ENCODE measurements at regions not wholly inside any gene's neighbourhood (a gene's known extent, or its start where the extent isn't known, plus 50 kb on each side); places are given as distances from the start of the nearest gene placed in this dataset.

DNA sequence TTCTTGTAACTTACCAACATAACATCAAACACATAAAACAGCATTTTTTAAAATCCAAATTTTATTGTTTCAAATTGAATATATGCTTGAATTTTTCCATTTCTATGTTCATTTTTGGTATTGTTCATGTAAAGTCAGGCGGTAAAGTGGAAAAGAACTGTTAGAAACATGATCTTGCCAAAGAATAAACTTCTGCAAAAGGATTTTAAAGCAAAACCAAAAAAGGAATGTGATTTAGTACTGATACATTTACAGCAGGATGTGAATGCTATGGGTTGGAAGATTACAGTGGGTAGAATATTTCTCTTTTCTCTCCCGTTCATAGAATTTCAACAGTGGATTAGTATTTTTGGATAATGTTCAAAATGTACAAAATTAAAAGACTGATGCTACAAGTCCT is 277.2 kb upstream of the MPDZ start:
- no peaks in the 10 kb centered on the region for H3K9me3 ChIP-seq
- H3K36me3 ChIP-seq = no peaks in the 10 kb centered on the region
- no peak overlapping the region for H3K4me3 ChIP-seq
- no peak overlapping the region for H3K27ac ChIP-seq
- DNase-seq (ENCODE audit: low spot score) (no peak), ATAC-seq (ENCODE audit: insufficient number of reproducible peaks, low FRiP score, low read depth) (no peak)
- no peaks in the 10 kb centered on the region for H3K27me3 ChIP-seq (replicated peaks; ENCODE audit: insufficient read depth)
- H3K4me1 ChIP-seq (ENCODE audit: control insufficient read depth in 1 of 2, low read depth in 2 of 2) = no peaks in the 10 kb centered on the region
- TF ChIP-seq, protein P1, sequence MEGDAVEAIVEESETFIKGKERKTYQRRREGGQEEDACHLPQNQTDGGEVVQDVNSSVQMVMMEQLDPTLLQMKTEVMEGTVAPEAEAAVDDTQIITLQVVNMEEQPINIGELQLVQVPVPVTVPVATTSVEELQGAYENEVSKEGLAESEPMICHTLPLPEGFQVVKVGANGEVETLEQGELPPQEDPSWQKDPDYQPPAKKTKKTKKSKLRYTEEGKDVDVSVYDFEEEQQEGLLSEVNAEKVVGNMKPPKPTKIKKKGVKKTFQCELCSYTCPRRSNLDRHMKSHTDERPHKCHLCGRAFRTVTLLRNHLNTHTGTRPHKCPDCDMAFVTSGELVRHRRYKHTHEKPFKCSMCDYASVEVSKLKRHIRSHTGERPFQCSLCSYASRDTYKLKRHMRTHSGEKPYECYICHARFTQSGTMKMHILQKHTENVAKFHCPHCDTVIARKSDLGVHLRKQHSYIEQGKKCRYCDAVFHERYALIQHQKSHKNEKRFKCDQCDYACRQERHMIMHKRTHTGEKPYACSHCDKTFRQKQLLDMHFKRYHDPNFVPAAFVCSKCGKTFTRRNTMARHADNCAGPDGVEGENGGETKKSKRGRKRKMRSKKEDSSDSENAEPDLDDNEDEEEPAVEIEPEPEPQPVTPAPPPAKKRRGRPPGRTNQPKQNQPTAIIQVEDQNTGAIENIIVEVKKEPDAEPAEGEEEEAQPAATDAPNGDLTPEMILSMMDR (IDR thresholded peaks at IDR 0.05) = no peak

DNA sequence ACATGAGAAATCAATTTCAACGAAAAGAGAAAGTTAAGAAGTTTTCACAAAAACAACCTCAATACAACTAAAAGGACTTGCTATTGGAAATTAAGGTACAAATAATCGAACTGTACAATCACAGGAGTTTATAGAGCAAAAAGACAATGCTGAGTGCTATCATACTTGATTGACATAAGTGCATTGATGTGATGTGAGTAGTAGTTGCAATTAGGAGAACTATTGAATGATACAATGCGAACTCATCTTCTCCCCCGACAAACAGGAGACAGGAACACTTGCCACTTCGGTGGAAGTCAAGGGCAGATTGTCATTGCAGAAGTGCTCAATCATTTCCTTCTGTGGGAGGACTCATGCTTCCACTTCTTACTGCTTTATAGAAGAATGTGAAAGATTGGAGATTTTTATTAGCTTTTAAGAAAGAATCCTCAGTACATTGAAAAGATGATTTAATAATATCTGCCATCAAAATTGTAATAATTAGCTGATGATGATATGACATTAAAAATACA is 276.6 kb upstream of the MPDZ start:
- no peak overlapping the region for H3K4me3 ChIP-seq
- no peak for DNase-seq (ENCODE audit: low spot score)
- H3K27me3 ChIP-seq (replicated peaks; ENCODE audit: insufficient read depth) = no peaks in the 10 kb centered on the region
- no peak for ATAC-seq (ENCODE audit: insufficient number of reproducible peaks, low FRiP score, low read depth)
- TF ChIP-seq, protein P1 (IDR thresholded peaks at IDR 0.05) = no peak
- H3K9me3 ChIP-seq = no peaks in the 10 kb centered on the region
- H3K36me3 ChIP-seq = no peaks in the 10 kb centered on the region
- no peak overlapping the region for H3K27ac ChIP-seq
- H3K4me1 ChIP-seq (ENCODE audit: control insufficient read depth in 1 of 2, low read depth in 2 of 2) = no peaks in the 10 kb centered on the region

DNA sequence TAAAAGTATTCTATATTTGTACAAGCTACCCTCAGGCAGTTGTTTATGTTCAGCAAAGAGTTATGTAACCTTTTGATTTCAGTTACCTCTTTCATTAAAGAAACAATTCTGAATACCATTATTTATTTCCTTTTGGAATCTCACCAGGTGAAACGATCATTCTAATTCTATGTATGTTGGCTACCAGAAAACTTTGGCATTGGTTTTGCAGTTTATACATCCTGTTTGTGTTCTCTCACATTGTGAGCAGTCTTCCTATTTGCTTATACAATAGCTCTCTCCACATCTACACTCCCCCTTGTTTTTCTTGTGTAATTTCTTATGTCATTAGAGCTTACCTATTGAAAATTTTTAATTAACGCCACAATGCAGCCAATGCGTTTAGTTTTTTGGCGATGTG is 276.0 kb upstream of the MPDZ start:
- no peak overlapping the region for H3K27ac ChIP-seq

DNA sequence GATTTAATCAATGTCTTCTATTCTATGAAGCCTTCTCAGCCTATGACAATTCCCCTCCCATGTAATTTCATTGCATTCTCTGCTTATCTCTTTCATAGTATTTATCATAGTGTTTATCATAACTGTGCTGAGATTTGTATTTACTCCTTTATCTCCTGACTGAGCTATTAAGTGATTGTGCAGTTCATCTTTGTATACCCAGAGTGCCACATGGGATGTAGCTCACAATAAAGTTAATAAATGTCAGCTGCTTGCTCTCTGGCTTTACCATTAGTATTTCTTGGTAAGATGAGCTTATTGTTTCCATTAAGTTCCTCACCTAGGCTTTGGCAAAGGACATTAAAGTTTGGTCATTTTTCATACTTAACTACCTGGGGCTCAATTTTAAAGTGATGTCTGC is 275.1 kb upstream of the MPDZ start:
- no peak for DNase-seq (ENCODE audit: low spot score)
- H3K27me3 ChIP-seq (replicated peaks; ENCODE audit: insufficient read depth) = no peaks in the 10 kb centered on the region
- H3K27ac ChIP-seq = no peak overlapping the region
- no peak for ATAC-seq (ENCODE audit: insufficient number of reproducible peaks, low FRiP score, low read depth)
- H3K4me3 ChIP-seq = no peak overlapping the region
- no peaks in the 10 kb centered on the region for H3K9me3 ChIP-seq
- H3K4me1 ChIP-seq (ENCODE audit: control insufficient read depth in 1 of 2, low read depth in 2 of 2) = no peaks in the 10 kb centered on the region
- no peaks in the 10 kb centered on the region for H3K36me3 ChIP-seq
- TF ChIP-seq, protein P1 (IDR thresholded peaks at IDR 0.05) = no peak

More for the DNA sequence above, 276.0 kb upstream of the MPDZ start:
- TF ChIP-seq, protein P1 (IDR thresholded peaks at IDR 0.05) = no peak
- ATAC-seq (ENCODE audit: insufficient number of reproducible peaks, low FRiP score, low read depth) (no peak), DNase-seq (ENCODE audit: low spot score) (no peak)
- no peaks in the 10 kb centered on the region for H3K36me3 ChIP-seq
- H3K4me3 ChIP-seq = no peak overlapping the region
- H3K4me1 ChIP-seq (ENCODE audit: control insufficient read depth in 1 of 2, low read depth in 2 of 2) = no peaks in the 10 kb centered on the region
- H3K27me3 ChIP-seq (replicated peaks; ENCODE audit: insufficient read depth) = no peaks in the 10 kb centered on the region
- H3K9me3 ChIP-seq = no peaks in the 10 kb centered on the region

DNA sequence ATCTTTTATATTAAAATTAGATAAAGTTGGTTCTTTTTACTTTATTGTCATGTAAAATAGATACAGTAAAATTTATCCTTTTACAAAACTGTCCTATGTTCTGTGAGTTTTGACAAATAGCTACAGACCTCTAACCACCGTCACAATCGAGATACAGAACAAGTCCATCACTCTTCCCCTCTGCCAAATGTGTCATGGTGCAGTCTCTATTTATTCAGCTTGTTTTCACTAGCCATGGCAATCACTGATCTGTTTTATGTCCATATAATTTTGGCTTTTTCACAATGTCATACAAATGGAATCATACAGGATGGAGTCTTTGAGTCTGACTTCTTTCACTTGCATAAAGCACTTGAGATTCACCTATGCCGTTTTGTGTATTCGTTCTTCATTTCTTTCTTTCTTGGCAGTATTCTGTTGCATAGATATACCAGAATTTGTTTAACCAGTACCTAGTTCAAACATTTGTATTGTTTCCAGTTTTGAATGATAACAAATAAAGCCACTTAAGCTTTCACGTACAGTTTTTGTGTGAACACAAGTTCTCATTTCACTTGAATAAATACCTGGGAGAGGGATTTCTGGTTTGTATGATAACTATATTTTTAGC is 273.2 kb upstream of the MPDZ start:
- TF ChIP-seq, protein P1 (IDR thresholded peaks at IDR 0.05) = no peak
- H3K27ac ChIP-seq = no peak overlapping the region
- H3K36me3 ChIP-seq = no peaks in the 10 kb centered on the region
- no peak for DNase-seq (ENCODE audit: low spot score)
- no peak for ATAC-seq (ENCODE audit: insufficient number of reproducible peaks, low FRiP score, low read depth)
- no peaks in the 10 kb centered on the region for H3K27me3 ChIP-seq (replicated peaks; ENCODE audit: insufficient read depth)
- H3K9me3 ChIP-seq = no peaks in the 10 kb centered on the region
- no peak overlapping the region for H3K4me3 ChIP-seq
- no peaks in the 10 kb centered on the region for H3K4me1 ChIP-seq (ENCODE audit: control insufficient read depth in 1 of 2, low read depth in 2 of 2)

Data from thoracic aorta (tissue), 2 donors.